Activated CD8-positive, alpha-beta memory T cell treated with anti-CD3 and anti-CD28 coated beads, Interleukin-2, amount 10 ng/mL, durations not matched to agents 7 days and 5 days (primary cell): ENCODE measurements at regions not wholly inside any gene's neighbourhood (a gene's known extent, or its start where the extent isn't known, plus 50 kb on each side); places are given as distances from the start of the nearest gene placed in this dataset.

Source experiments
- ATAC-seq: fragments of 150-1000 bp; cut with Tn5 transposase; one replicate; pipeline ENCODE4 v1.10.0; 2021; ENCODE audit warnings: moderate library complexity
- CTCF ChIA-PET: fragments of 350-600 bp; sonication (Branson Sonifier 250); formaldehyde crosslinking; loops from one replicate; lab custom pipeline; 2021; ENCODE audit warnings: antibody characterized with exemption; lab: Charles Lee
- DNase-seq: peaks from one replicate; pipeline ENCODE4 v3.0.0-alpha.2; 2020
- H3K27ac Mint-ChIP-seq: one replicate; pipeline ENCODE4 v1.8.0; 2021; ENCODE audit warnings: mild to moderate bottlenecking, mixed read lengths
- H3K27me3 Mint-ChIP-seq: one replicate; pipeline ENCODE4 v1.8.0; 2021; ENCODE audit warnings: mixed read lengths
- H3K36me3 Mint-ChIP-seq: one replicate; pipeline ENCODE4 v1.8.0; 2021; ENCODE audit warnings: mild to moderate bottlenecking, mixed read lengths
- H3K4me1 Mint-ChIP-seq: one replicate; pipeline ENCODE4 v1.8.0; 2021; ENCODE audit warnings: mixed read lengths
- H3K4me3 Mint-ChIP-seq: one replicate; pipeline ENCODE4 v1.8.0; 2021; ENCODE audit warnings: mild to moderate bottlenecking, moderate library complexity, mixed read lengths
- H3K9me3 Mint-ChIP-seq: one replicate; pipeline ENCODE4 v1.8.0; 2022; ENCODE audit warnings: low read depth, mixed read lengths

DNA sequence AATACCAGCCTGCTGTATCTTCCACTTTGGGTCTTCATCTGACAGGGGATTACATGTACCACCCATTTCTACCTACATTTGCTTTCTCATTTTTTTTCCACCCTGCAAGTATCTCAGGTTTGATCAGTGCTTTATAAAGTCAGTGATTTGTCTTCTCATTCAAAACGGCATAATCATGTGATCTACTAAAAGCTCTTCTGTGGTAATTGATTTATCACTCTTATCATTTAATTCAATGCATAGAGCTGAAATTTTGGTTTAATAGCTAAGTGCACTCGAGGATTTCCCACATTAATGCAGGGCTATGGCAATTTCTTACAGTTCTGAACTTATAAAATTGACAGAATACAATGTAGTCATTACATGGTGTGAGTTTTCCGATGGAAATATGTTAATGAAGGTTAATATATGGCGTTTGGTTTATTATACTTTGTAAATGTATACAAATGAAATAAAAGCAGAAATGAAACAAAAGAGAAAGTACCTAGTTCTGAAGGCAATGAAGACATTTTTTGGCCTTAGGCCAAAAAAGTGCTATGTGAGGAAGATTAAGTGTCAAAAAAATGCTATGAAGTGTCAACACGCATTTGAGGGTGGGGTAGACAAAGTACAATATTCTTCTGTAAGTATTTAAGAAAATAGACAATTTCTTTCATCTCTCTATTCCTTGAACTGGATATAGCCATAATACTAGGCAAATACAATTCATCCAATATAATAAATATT lies 457.3 kb downstream of the ETV1 start:
- CTCF ChIA-PET, result interaction anchor here (0.6 kb wide), 1 partner anchor 12 kb away, joined by 3 read pairs; no protein-coding TSS in a partner anchor
- DNase-seq (no peak), ATAC-seq (no peak)
- Mint-ChIP-seq H3K27me3 (no peaks in the 10 kb centered on the region), H3K36me3 (no peaks in the 10 kb centered on the region), H3K4me1 (no peaks in the 10 kb centered on the region), H3K9me3 (no peaks in the 10 kb centered on the region), H3K27ac (no peak overlapping the region), H3K4me3 (no peak overlapping the region)

DNA sequence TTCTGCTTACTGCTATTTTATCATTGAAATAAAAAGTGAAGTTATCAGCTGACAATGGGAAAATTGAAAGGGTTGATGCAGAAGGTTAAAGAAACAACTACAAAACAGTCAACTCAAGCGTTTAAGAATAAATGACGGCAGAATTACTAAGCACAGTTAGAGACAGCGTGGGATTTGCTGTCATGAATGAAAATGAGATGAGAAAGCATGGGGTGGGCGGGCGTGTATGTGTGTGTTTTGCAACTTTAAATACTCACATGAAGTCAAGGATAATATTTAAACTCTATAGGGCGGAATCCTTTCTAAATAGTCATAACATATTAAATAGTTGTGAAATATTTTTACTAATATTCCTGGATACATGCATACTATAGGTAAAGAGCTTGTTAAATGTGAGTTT lies 450.8 kb downstream of the ETV1 start:
- Mint-ChIP-seq H3K9me3 (no peaks in the 10 kb centered on the region), H3K27ac (no peak overlapping the region), H3K4me1 (no peaks in the 10 kb centered on the region), H3K36me3 (no peaks in the 10 kb centered on the region), H3K27me3 (no peaks in the 10 kb centered on the region), H3K4me3 (no peak overlapping the region)
- CTCF ChIA-PET, result no interaction called here
- no peak for ATAC-seq
- no peak for DNase-seq

DNA sequence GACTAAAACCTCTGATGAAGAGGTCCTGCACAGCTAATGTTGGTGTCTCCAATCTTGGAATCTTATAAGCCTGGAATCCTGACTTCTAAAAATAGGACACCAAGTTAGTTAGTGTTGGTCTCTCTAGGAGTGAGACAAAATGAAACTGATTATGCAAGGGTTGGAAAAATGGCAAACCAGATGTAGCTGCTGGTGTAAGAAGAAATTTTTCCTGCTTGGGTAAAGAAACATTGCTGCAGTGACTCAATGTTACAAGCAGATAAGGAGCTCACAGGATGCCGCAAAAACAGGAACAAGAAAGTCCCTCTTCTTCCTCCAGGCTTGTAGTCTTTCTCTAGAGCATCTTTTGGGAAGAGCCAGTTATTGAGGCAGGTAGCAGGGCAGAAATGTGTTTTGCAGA lies 449.0 kb downstream of the ETV1 start:
- CTCF ChIA-PET, result no interaction called here
- ATAC-seq, result no peak
- DNase-seq, result no peak
- Mint-ChIP-seq H3K36me3 (no peaks in the 10 kb centered on the region), H3K4me3 (no peak overlapping the region), H3K9me3 (no peaks in the 10 kb centered on the region), H3K4me1 (no peaks in the 10 kb centered on the region), H3K27ac (no peak overlapping the region), H3K27me3 (no peaks in the 10 kb centered on the region)

DNA sequence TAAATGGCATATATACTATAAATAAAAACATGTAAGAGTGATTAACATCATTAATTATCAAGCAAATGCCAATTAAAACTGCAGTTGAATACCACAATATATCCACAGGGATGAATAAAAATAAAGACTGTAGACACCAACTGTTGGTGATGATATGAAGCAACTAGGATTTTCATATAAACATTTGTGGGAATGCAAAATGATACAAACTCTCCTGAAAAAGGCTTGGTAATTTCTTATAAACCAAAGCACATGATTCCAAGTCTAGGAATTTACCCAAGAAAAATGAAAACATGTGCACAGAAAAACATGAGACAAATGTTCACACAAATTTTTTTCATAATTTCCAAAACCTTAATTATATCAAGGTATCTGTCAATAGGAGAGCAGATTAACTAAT lies 448.1 kb downstream of the ETV1 start:
- Mint-ChIP-seq H3K9me3 (no peaks in the 10 kb centered on the region), H3K27me3 (no peaks in the 10 kb centered on the region), H3K4me1 (no peaks in the 10 kb centered on the region), H3K36me3 (no peaks in the 10 kb centered on the region), H3K4me3 (no peak overlapping the region), H3K27ac (no peak overlapping the region)
- CTCF ChIA-PET, result no interaction called here
- ATAC-seq (no peak), DNase-seq (no peak)

DNA sequence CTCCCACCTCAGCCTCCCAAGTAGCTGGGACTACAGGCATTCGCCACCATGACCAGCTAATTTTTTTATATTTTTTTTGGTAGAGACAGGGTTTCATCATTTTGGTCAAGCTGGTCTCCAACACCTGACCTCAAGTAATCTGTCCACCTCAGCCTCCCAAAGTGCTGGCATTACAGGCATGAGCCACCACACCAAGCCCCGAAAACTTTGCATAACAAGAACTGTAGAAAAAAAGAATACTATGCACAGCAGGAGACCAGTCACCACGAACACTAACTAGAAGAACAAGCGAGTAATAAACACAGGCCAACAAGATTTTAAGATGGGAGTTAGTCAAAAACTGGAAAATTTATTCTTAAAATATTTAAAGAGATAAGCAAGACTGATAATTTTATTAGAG lies 447.0 kb downstream of the ETV1 start:
- H3K27me3 Mint-ChIP-seq, result no peaks in the 10 kb centered on the region
- no peaks in the 10 kb centered on the region for H3K9me3 Mint-ChIP-seq
- H3K4me3 Mint-ChIP-seq, result no peak overlapping the region
- no peaks in the 10 kb centered on the region for H3K36me3 Mint-ChIP-seq
- DNase-seq (no peak), ATAC-seq (no peak)
- CTCF ChIA-PET, result no interaction called here
- no peak overlapping the region for H3K27ac Mint-ChIP-seq
- H3K4me1 Mint-ChIP-seq, result no peaks in the 10 kb centered on the region

DNA sequence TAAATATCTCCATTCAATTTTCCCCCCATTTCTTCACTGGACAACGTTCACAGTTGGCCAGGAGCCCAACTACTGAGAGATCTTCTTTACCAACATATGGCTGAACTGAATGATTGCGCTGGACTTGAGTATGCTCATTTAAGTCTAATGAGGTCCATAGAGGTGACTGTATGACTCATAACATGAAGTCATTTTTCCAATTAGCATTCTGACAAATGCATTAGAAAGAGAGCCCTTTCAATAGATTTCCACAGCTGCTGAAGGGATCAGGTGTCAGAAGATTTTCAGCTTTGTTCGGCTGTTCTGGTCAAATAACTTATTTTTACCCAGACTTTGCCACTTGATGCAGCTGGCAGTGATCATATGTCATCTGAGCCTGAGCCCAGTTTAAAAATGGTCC lies 438.0 kb downstream of the ETV1 start:
- Mint-ChIP-seq H3K36me3 (no peaks in the 10 kb centered on the region), H3K4me1 (no peaks in the 10 kb centered on the region), H3K27me3 (no peaks in the 10 kb centered on the region), H3K4me3 (no peak overlapping the region), H3K9me3 (no peaks in the 10 kb centered on the region), H3K27ac (no peak overlapping the region)
- CTCF ChIA-PET, result no interaction called here
- ATAC-seq (no peak), DNase-seq (no peak)

DNA sequence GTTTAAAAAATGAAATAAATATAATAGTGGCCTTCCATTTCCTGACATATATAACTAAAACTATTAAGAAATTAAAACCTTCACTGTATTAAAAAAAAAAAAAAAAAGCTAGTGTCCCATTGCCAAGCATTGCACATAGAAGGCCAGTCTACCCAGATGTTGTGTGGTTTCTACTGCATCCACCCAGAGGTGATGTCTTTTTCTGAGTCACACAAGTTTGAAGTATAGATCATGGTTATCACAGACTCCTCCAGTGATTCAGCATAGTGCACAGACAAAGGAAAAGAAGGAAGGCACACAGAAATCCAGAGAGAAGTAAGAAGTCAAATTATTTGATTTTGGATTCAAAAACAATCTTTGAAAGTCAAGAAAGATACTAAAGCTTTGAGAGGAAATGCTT lies 429.0 kb downstream of the ETV1 start:
- H3K4me3 Mint-ChIP-seq, result no peak overlapping the region
- H3K27me3 Mint-ChIP-seq, result no peaks in the 10 kb centered on the region
- H3K4me1 Mint-ChIP-seq, result peaks cover 5% of the 10 kb centered on the region
- CTCF ChIA-PET, result no interaction called here
- H3K27ac Mint-ChIP-seq, result no peak overlapping the region
- DNase-seq, result no peak
- no peaks in the 10 kb centered on the region for H3K36me3 Mint-ChIP-seq
- no peaks in the 10 kb centered on the region for H3K9me3 Mint-ChIP-seq
- no peak for ATAC-seq

DNA sequence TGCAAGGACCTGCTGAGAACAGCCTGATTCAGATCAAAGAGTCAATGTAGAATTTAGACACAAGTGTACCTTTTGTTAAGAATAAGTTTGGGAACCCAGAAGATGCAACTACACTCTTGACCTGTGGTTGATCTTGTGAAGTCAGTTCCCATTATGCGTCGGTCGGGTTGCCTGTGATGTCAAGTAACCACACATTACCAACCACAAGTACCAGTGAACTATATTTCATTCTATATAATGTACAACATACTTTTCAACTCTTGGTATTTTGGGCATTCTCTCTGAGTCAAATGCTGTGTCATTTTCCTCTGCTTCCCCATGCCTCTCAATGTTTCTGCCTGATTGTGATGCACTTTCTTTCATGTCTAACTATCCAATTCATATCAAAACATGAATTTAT lies 426.2 kb downstream of the ETV1 start:
- H3K27ac Mint-ChIP-seq, result no peak overlapping the region

DNA sequence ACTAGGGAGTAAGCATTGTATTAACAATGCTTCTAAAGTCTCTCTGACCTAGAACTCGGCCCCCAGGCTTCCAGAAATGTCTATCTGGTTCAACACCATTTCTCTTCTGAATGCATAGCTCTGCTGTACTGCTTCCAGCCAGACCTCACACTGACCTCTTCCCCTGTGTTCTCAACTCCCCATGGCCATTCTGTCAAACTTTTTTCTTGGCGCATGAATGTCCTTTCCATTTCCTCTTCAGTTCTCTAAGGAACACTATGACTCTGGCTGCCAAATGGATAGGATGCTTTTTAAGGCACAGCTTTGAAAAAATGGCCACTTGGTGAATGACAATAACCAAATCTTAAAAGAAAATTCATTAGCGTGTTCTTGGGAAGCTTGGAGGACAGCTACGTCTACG lies 425.8 kb downstream of the ETV1 start:
- ATAC-seq (no peak), DNase-seq (no peak)
- Mint-ChIP-seq H3K27me3 (no peaks in the 10 kb centered on the region), H3K9me3 (no peaks in the 10 kb centered on the region), H3K27ac (no peak overlapping the region), H3K4me3 (no peak overlapping the region), H3K36me3 (no peaks in the 10 kb centered on the region), H3K4me1 (peaks cover 5% of the 10 kb centered on the region)
- CTCF ChIA-PET, result no interaction called here

More for the DNA sequence above, 426.2 kb downstream of the ETV1 start:
- Mint-ChIP-seq H3K36me3 (no peaks in the 10 kb centered on the region), H3K27me3 (no peaks in the 10 kb centered on the region), H3K9me3 (no peaks in the 10 kb centered on the region), H3K4me1 (peaks cover 5% of the 10 kb centered on the region), H3K4me3 (no peak overlapping the region)
- DNase-seq, result no peak
- CTCF ChIA-PET, result no interaction called here
- ATAC-seq, result no peak

DNA sequence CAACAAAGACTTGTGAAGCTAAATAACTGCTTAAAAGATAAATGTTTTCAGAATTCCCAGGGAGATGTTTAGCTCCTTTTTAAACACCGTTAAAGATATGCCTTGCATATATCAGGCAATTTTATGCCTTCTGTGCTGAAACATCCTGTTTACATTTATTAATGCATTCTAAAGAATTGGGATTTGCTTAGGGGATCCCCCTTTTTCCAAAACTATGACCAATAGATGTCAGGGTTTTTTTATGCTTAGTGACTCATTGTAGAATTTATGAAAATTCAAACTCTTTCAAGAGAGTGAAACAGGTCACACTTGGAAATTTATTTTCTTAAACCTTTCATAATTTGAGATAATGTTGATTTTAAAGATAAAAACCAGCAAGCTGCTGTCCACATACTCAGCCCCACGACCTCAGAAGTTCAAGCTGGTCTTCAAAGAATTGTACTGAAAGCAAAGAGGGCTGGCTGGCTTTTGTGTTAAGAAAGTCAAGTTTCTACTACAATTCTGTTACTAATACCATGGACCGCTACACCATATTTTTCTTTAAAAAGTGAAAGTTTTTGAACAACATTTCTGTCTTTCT lies 411.8 kb downstream of the ETV1 start:
- Mint-ChIP-seq H3K4me1 (no peaks in the 10 kb centered on the region), H3K36me3 (no peaks in the 10 kb centered on the region), H3K4me3 (no peak overlapping the region), H3K9me3 (no peaks in the 10 kb centered on the region), H3K27me3 (no peaks in the 10 kb centered on the region), H3K27ac (no peak overlapping the region)
- DNase-seq (no peak), ATAC-seq (no peak)
- CTCF ChIA-PET, result no interaction called here

DNA sequence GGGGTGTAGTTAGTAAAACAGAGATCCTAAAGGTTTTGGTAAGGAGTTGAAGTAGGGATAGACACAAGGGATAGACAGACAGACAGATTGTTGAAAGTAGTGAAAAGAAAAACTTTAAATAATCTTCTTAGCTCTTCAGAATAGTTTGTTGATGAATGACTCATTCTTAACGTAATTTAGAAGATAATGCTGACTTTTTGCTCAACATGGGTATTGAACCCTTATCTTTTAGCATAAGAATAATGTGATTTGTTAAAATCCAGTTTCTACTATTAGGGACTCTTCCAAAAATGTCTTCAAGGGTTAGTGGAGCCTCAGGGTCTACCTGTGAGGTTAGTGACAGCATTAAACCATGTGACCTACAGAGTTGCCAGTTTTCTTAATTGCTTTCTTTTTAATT lies 411.2 kb downstream of the ETV1 start:
- no peaks in the 10 kb centered on the region for H3K27me3 Mint-ChIP-seq
- no peaks in the 10 kb centered on the region for H3K36me3 Mint-ChIP-seq
- DNase-seq (no peak), ATAC-seq (no peak)
- no peak overlapping the region for H3K4me3 Mint-ChIP-seq
- H3K27ac Mint-ChIP-seq, result no peak overlapping the region
- H3K9me3 Mint-ChIP-seq, result no peaks in the 10 kb centered on the region
- no peaks in the 10 kb centered on the region for H3K4me1 Mint-ChIP-seq
- CTCF ChIA-PET, result no interaction called here

DNA sequence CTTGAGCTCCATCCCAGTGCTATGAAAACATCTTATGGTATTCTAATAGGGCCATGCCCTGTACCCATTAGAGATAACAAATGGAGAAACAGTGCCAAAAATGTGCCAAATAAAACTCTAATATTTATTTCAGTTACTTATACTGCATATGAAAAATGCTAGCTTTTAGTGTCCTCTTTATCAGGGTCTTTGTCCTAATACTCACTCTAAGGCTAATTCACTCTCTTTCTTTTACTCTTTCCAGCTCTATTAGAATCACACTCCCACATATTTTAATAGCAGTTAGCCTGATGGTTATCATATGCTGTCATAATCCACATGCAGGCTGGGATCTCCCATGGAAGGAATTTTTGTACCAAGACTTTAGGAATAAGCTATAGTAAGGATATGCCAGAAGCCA lies 408.4 kb downstream of the ETV1 start:
- DNase-seq, result no peak
- H3K27me3 Mint-ChIP-seq, result no peaks in the 10 kb centered on the region
- CTCF ChIA-PET, result no interaction called here
- H3K4me1 Mint-ChIP-seq, result no peaks in the 10 kb centered on the region
- ATAC-seq, result no peak
- H3K36me3 Mint-ChIP-seq, result no peaks in the 10 kb centered on the region
- H3K9me3 Mint-ChIP-seq, result no peaks in the 10 kb centered on the region
- H3K27ac Mint-ChIP-seq, result no peak overlapping the region
- no peak overlapping the region for H3K4me3 Mint-ChIP-seq

DNA sequence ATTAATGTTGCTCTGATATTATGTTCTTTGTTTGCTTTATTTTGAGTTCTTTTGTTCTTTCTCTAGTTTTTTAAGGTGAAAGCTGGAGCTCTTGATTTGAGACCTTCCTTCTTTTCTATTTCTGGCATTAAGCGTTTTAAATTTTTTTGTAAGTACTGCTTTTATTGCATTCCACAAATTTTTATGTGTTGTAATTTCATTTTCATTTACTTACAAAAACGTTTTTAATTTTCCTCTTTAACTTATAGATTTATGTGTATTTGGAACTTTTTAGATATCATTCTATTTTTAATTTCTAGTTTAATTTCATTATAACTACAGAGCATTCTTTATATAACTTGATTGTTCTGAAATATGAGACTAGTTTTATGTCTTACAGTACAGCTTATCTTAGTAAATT lies 395.6 kb downstream of the ETV1 start:
- Mint-ChIP-seq H3K4me3 (no peak overlapping the region), H3K27me3 (no peaks in the 10 kb centered on the region), H3K9me3 (peaks cover 8% of the 10 kb centered on the region), H3K27ac (no peak overlapping the region), H3K36me3 (no peaks in the 10 kb centered on the region), H3K4me1 (no peaks in the 10 kb centered on the region)
- ATAC-seq (no peak), DNase-seq (no peak)
- CTCF ChIA-PET, result no interaction called here

DNA sequence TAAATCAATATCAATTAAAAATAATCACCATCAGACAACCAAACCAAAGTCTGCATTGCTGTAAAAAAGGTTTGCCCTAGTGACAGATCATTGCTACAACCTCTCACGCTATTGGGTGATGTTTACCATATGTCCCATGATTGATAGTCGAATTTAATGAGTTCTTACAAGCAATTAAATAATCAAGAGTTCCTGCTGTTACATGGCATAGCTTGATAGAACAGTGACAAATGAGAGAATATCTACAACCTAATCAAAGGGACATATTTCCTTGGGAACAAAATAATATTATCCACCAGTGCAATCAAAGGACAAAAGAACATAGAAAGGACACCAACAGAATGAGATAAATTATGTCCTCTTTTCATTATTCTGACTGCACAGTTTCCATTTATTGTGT lies 387.4 kb downstream of the ETV1 start:
- Mint-ChIP-seq H3K36me3 (no peaks in the 10 kb centered on the region), H3K4me1 (no peaks in the 10 kb centered on the region), H3K4me3 (no peak overlapping the region), H3K27me3 (no peaks in the 10 kb centered on the region), H3K9me3 (no peaks in the 10 kb centered on the region), H3K27ac (no peak overlapping the region)
- no peak for DNase-seq
- no peak for ATAC-seq
- CTCF ChIA-PET, result no interaction called here
